GM21529 (cell line): ENCODE measurements at regions not wholly inside any gene's neighbourhood (a gene's known extent, or its start where the extent isn't known, plus 50 kb on each side); places are given as distances from the start of the nearest gene placed in this dataset.
"Not testable (repeated sequence)": the region's sequence is repeated elsewhere in the genome, so short reads cannot be mapped to it uniquely, and the experiment has no call there.

Experiments
- ATAC-seq: cut with Tn5 transposase; IDR thresholded peaks from one replicate; pipeline ENCODE4 v1.9.1; 2021; ENCODE audit not compliant: unreplicated experiment

- ATAC-seq = no peak
Observed at GRCh38 chr9:119938871-119939270, 569.6 kb upstream of the BRINP1 start.

- no peak for ATAC-seq
Observed at GRCh38 chr9:119934497-119934896, 565.3 kb upstream of the BRINP1 start.

GRCh38 chr9:119933191-119933590 is 564.0 kb upstream of the BRINP1 start:
- no peak for ATAC-seq

- ATAC-seq = no peak
Observed at GRCh38 chr9:119924736-119925135, 555.5 kb upstream of the BRINP1 start.

GRCh38 chr9:119917175-119917574 is 547.9 kb upstream of the BRINP1 start:
- no peak for ATAC-seq

GRCh38 chr9:119907056-119907455 is 537.8 kb upstream of the BRINP1 start:
- ATAC-seq = no peak

- no peak for ATAC-seq
Observed at GRCh38 chr9:119905724-119906123, 536.5 kb upstream of the BRINP1 start.

GRCh38 chr9:119903851-119904250 is 534.6 kb upstream of the BRINP1 start:
- ATAC-seq = no peak

- no peak for ATAC-seq
Observed at GRCh38 chr9:119902611-119903010, 533.4 kb upstream of the BRINP1 start.

- no peak for ATAC-seq
Observed at GRCh38 chr9:119898316-119898715, 529.1 kb upstream of the BRINP1 start.

GRCh38 chr9:119884438-119884837 is 515.2 kb upstream of the BRINP1 start:
- ATAC-seq = no peak

- no peak for ATAC-seq
Observed at GRCh38 chr9:119881898-119882297, 512.7 kb upstream of the BRINP1 start.

- no peak for ATAC-seq
Observed at GRCh38 chr9:119880361-119880760, 511.1 kb upstream of the BRINP1 start.

GRCh38 chr9:119877306-119877705 is 508.1 kb upstream of the BRINP1 start:
- no peak for ATAC-seq

GRCh38 chr9:119873877-119874276 is 504.6 kb upstream of the BRINP1 start:
- no peak for ATAC-seq

GRCh38 chr9:119870251-119870650 is 501.0 kb upstream of the BRINP1 start:
- not testable (repeated sequence) for ATAC-seq

GRCh38 chr9:119868694-119869093 is 499.5 kb upstream of the BRINP1 start:
- ATAC-seq = no peak

GRCh38 chr9:119861842-119862241 is 492.6 kb upstream of the BRINP1 start:
- no peak for ATAC-seq

GRCh38 chr9:119859128-119859527 is 489.9 kb upstream of the BRINP1 start:
- no peak for ATAC-seq

GRCh38 chr9:119853126-119853525 is 483.9 kb upstream of the BRINP1 start:
- no peak for ATAC-seq

GRCh38 chr9:119852390-119852789 is 483.2 kb upstream of the BRINP1 start:
- ATAC-seq = no peak

GRCh38 chr9:119844431-119844830 is 475.2 kb upstream of the BRINP1 start:
- no peak for ATAC-seq

- no peak for ATAC-seq
Observed at GRCh38 chr9:119841016-119841415, 471.8 kb upstream of the BRINP1 start.

- no peak for ATAC-seq
Observed at GRCh38 chr9:119839888-119840287, 470.7 kb upstream of the BRINP1 start.
